B cell (primary cell): ENCODE measurements at regions not wholly inside any gene's neighbourhood (a gene's known extent, or its start where the extent isn't known, plus 50 kb on each side); places are given as distances from the start of the nearest gene placed in this dataset.

Experiments used
- ATAC-seq: fragments of 200-7000 bp; cut with Tn5 transposase; one replicate; pipeline ENCODE4 v1.10.0; 2021; ENCODE audit warnings: low read depth, mild to moderate bottlenecking, moderate number of reproducible peaks, moderate library complexity
- CTCF ChIA-PET: fragments of 350-600 bp; sonication (Branson Sonifier 250); formaldehyde crosslinking; loops from one replicate; lab custom pipeline; 2021; ENCODE audit warnings: antibody characterized with exemption, inconsistent platforms; lab: Charles Lee
- POLR2A ChIA-PET: fragments of 350-600 bp; sonication (Branson Sonifier 250); formaldehyde crosslinking; loops from one replicate; lab custom pipeline; 2021; ENCODE audit warnings: antibody characterized with exemption; lab: Charles Lee
- DNase-seq: peaks from one replicate; pipeline ENCODE4 v3.0.0; 2013
- H2AFZ ChIP-seq: 2 replicates; pipeline ENCODE4 v1.6.1; 2012; ENCODE audit warnings: mild to moderate bottlenecking, low read depth, low read length; ENCODE audit not compliant: insufficient read depth, poor library complexity, severe bottlenecking
- H3K27ac ChIP-seq, 2 donors: 1 replicate in 1 of 2; 2 replicates in 1 of 2; pipeline ENCODE4 v1.5.1; 2012 to 2013; ENCODE audit warnings: low read length in 2 of 2, mild to moderate bottlenecking in 2 of 2, moderate library complexity in 1 of 2
- H3K27me3 ChIP-seq, 4 experiments: fragments of 200-600 bp in 1 of 4; sonication (generic) in 1 of 4; replicated peaks in 1 of 4; 1 replicate in 2 of 4; 2 replicates in 2 of 4; pipeline versions ENCODE4 v1.6.1 to v1.7.0; 2013 to 2016; ENCODE audit warnings: low read length in 3 of 4, mild to moderate bottlenecking in 2 of 4, mixed read lengths in 1 of 4, moderate library complexity in 1 of 4; ENCODE audit not compliant: insufficient read depth in 4 of 4, control insufficient read depth in 3 of 4; ENCODE audit errors: control extremely low read depth in 1 of 4
- H3K36me3 ChIP-seq, 2 experiments: replicated peaks in 1 of 2; 1 replicate in 1 of 2; 2 replicates in 1 of 2; pipeline versions ENCODE4 v1.6.1 to v1.7.1; 2013; ENCODE audit warnings: low read length in 1 of 2; ENCODE audit not compliant: insufficient read depth in 2 of 2, control insufficient read depth in 1 of 2; ENCODE audit errors: control extremely low read depth in 1 of 2, extremely low read depth in 1 of 2
- H3K4me1 ChIP-seq, 2 donors: fragments of 200-600 bp in 1 of 2; sonication (generic) in 1 of 2; 1 replicate in 1 of 2; 2 replicates in 1 of 2; pipeline versions ENCODE4 v1.5.1 to v1.6.1; 2013 to 2017; ENCODE audit warnings: low read length in 2 of 2; ENCODE audit not compliant: control insufficient read depth in 2 of 2, insufficient read depth in 2 of 2
- H3K4me2 ChIP-seq: replicated peaks from 2 replicates; pipeline ENCODE3; 2012; ENCODE audit warnings: mild to moderate bottlenecking, low read depth, low read length; ENCODE audit not compliant: poor library complexity, severe bottlenecking
- H3K4me3 ChIP-seq, 5 experiments: fragments of 200-600 bp in 1 of 5; sonication (generic) in 1 of 5; 1 replicate in 3 of 5; 2 replicates in 2 of 5; pipeline versions ENCODE4 v1.5.1 to v1.7.0; 2011 to 2016; ENCODE audit warnings: low read length in 4 of 5, mild to moderate bottlenecking in 4 of 5, low read depth in 2 of 5, control low read depth in 1 of 5, moderate library complexity in 1 of 5; ENCODE audit not compliant: insufficient read depth in 1 of 5; ENCODE audit errors: control extremely low read depth in 1 of 5, extremely low read depth in 1 of 5
- H3K79me2 ChIP-seq: fragments of 200-600 bp; sonication (generic); one replicate; pipeline ENCODE4 v1.6.0; 2016; ENCODE audit warnings: low read length; ENCODE audit not compliant: control insufficient read depth, insufficient read depth
- H3K9ac ChIP-seq: fragments of 200-600 bp; sonication (generic); 2 replicates; pipeline ENCODE4 v1.6.1; 2017; ENCODE audit warnings: mild to moderate bottlenecking, low read length, moderate library complexity
- H3K9me3 ChIP-seq, 3 donors: one replicate each; pipeline versions ENCODE4 v1.6.1 to v1.7.1; 2013; ENCODE audit warnings: low read length in 2 of 3; ENCODE audit not compliant: control insufficient read depth in 2 of 3, insufficient read depth in 1 of 3; ENCODE audit errors: control extremely low read depth in 1 of 3
- H4K20me1 ChIP-seq: 2 replicates; pipeline ENCODE4 v1.6.0; 2012; ENCODE audit warnings: mild to moderate bottlenecking, low read length; ENCODE audit not compliant: insufficient read depth, control insufficient read depth, poor library complexity, severe bottlenecking
- H3K27ac Mint-ChIP-seq: one replicate; pipeline ENCODE4 v1.8.0; 2021; ENCODE audit warnings: mixed read lengths
- H3K27me3 Mint-ChIP-seq: one replicate; pipeline ENCODE4 v1.8.0; 2021; ENCODE audit warnings: mixed read lengths
- H3K4me1 Mint-ChIP-seq: one replicate; pipeline ENCODE4 v1.8.0; 2021; ENCODE audit warnings: mixed read lengths
- H3K4me3 Mint-ChIP-seq: one replicate; pipeline ENCODE4 v1.8.0; 2021; ENCODE audit warnings: mixed read lengths
- H3K9me3 Mint-ChIP-seq: one replicate; pipeline ENCODE4 v1.8.0; 2022; ENCODE audit warnings: mixed read lengths; ENCODE audit not compliant: insufficient read depth
- CTCF ChIP-seq: fragments of 200-600 bp; IDR thresholded peaks from one replicate; pipeline ENCODE4 v1.8.0; 2022; ENCODE audit warnings: antibody characterized with exemption, mild to moderate bottlenecking
- EZH2 ChIP-seq: IDR thresholded peaks from 2 replicates; pipeline ENCODE4 v1.6.1; 2012; ENCODE audit warnings: borderline replicate concordance, low read depth, mild to moderate bottlenecking, moderate library complexity, low read length; ENCODE audit not compliant: insufficient read depth, poor library complexity, severe bottlenecking
- WGBS: methylation state at CpG from one replicate; pipeline ENCODE4 v1.1.5; 2013; ENCODE audit warnings: missing lambda C conversion rate; ENCODE audit not compliant: insufficient coverage; 5-methylcytosine and 5-hydroxymethylcytosine counted together
- intact Hi-C: fragments of 100-400 bp; cut with micrococcal nuclease; formaldehyde crosslinking; loops from one replicate; pipeline ENCODE4 v1.10.0; 2022

DNA sequence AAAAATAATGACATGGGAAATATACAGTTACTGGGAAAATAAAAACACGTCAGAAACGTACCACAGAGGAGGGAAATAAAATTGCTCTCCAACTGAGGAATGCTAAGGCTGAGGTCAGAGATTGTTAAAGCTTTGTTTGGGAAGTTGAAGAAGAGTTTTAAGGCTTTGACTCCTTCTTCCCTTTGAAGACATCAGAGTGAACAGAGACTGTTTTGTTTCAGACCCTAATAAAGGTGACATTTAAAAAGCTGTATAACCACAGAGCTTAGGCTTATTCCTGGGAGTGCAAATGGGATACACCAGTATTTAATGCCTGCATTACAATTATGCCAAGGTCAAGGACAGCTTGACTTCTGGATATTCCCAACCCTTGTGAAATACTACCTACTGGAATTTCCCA lies 102.8 kb downstream of the TRIML1 start:
- Histone ChIP-seq H2AFZ (no peak overlapping the region), H3K4me3 (no peak overlapping the region), H3K4me2 (no peak overlapping the region), H3K79me2 (no peaks in the 10 kb centered on the region), H3K36me3 (no peaks in the 10 kb centered on the region), H3K4me1 (no peaks in the 10 kb centered on the region), H3K27ac (no peak overlapping the region), H3K9ac (no peak overlapping the region), H3K27me3 (no peaks in the 10 kb centered on the region), H4K20me1 (no peaks in the 10 kb centered on the region), H3K9me3 (peaks cover 0 to 19% (median 0%) of the 10 kb centered on the region in 3 donors)
- Mint-ChIP-seq H3K27me3 (no peaks in the 10 kb centered on the region), H3K4me1 (no peaks in the 10 kb centered on the region), H3K27ac (no peak overlapping the region), H3K4me3 (no peak overlapping the region), H3K9me3 (peaks cover 2% of the 10 kb centered on the region)
- DNase-seq (no peak), ATAC-seq (no peak)
- ChIA-PET CTCF (no interaction called here), POLR2A (no interaction called here)
- WGBS, result 66% methylated on average over 2 of the region's 2 CpGs
- TF ChIP-seq CTCF, result no peak
- TF ChIP-seq EZH2, result no peak
- intact Hi-C loops, result no loop called here

- DNase-seq, result no peak
- intact Hi-C loops, result no loop called here
- H3K27me3 Mint-ChIP-seq, result no peaks in the 10 kb centered on the region
These were observed 106.4 kb downstream of the TRIML1 start for GRCh38 chr4:188245651-188246050.

More at GRCh38 chr4:188245651-188246050, 106.4 kb downstream of the TRIML1 start:
- WGBS, result 75% methylated on average over 5 of the region's 6 CpGs
- H3K27ac Mint-ChIP-seq, result no peak overlapping the region
- no peak for TF ChIP-seq CTCF
- no peak for TF ChIP-seq EZH2
- Histone ChIP-seq H3K4me3 (no peak overlapping the region), H4K20me1 (no peaks in the 10 kb centered on the region), H3K36me3 (no peaks in the 10 kb centered on the region), H3K4me1 (no peaks in the 10 kb centered on the region), H3K27ac (no peak overlapping the region), H3K27me3 (no peaks in the 10 kb centered on the region), H3K9me3 (peaks cover 0 to 17% (median 0%) of the 10 kb centered on the region in 3 donors), H3K4me2 (no peak overlapping the region), H3K79me2 (no peaks in the 10 kb centered on the region), H3K9ac (no peak overlapping the region), H2AFZ (no peak overlapping the region)
- H3K4me1 Mint-ChIP-seq, result no peaks in the 10 kb centered on the region
- POLR2A ChIA-PET, result no interaction called here
- CTCF ChIA-PET, result no interaction called here
- no peak for ATAC-seq
- no peak overlapping the region for H3K4me3 Mint-ChIP-seq
- H3K9me3 Mint-ChIP-seq, result no peaks in the 10 kb centered on the region
